Colonic mucosa (tissue), 4 donors: ENCODE measurements at regions not wholly inside any gene's neighbourhood (a gene's known extent, or its start where the extent isn't known, plus 50 kb on each side); places are given as distances from the start of the nearest gene placed in this dataset.

Experiments
- DNase-seq: peaks from one replicate; pipeline ENCODE4 v3.0.0-alpha.2; 2020
- H3K27ac ChIP-seq: fragments of 200-600 bp; one replicate; pipeline ENCODE4 v1.8.0; 2021
- H3K27me3 ChIP-seq: fragments of 200-600 bp; one replicate; pipeline ENCODE4 v1.8.0; 2021
- H3K36me3 ChIP-seq: fragments of 200-600 bp; one replicate; pipeline ENCODE4 v1.8.0; 2021
- H3K4me1 ChIP-seq: fragments of 200-600 bp; one replicate; pipeline ENCODE4 v1.8.0; 2021; ENCODE audit warnings: mild to moderate bottlenecking
- H3K4me3 ChIP-seq: fragments of 200-600 bp; one replicate; pipeline ENCODE4 v1.8.0; 2021
- H3K9ac ChIP-seq, 2 donors: one replicate each; pipeline ENCODE4 v1.7.0; 2013; ENCODE audit warnings: control low read depth in 2 of 2, low read depth in 2 of 2, low read length in 2 of 2
- H3K9me3 ChIP-seq: fragments of 200-600 bp; one replicate; pipeline ENCODE4 v1.8.0; 2021
- CTCF ChIP-seq: fragments of 200-600 bp; IDR thresholded peaks from one replicate; pipeline ENCODE4 v1.8.0; 2022; ENCODE audit warnings: antibody characterized with exemption, mild to moderate bottlenecking
- intact Hi-C: fragments of 100-400 bp; cut with DNase I; formaldehyde crosslinking; loops from one replicate; pipeline ENCODE4 v1.14.1; 2022
- donor health status: healthy.
- donor health status: DM: no; HTN: no; CAD: no.
- donor health status: DM: no; HTN: no; CAD: no.

DNA sequence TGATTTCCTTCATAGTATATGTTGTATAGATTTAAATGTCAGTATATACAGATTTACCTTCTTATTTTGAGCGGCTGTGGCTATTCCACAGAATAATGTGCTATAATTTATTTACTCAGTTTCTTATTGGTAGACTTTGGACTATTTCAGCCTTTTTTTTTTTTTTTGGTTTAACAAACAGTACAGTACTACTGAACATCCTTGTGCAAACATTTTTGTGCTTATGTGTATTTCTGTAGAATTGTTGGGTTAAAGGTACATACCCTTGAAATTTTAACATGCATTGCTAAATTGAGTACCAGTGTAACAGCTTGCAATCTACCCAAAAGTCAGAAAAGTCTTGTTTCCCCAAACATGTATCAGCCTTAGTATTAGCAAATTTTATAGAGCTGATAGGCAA is 68.8 kb downstream of the HHEX start:
- H3K27ac ChIP-seq = no peak overlapping the region
- no peak overlapping the region for H3K9ac ChIP-seq
- H3K27me3 ChIP-seq = no peaks in the 10 kb centered on the region
- intact Hi-C loops = no loop called here
- H3K9me3 ChIP-seq = no peaks in the 10 kb centered on the region
- no peak overlapping the region for H3K4me3 ChIP-seq
- H3K4me1 ChIP-seq = peaks cover 7% of the 10 kb centered on the region
- DNase-seq = no peak
- TF ChIP-seq CTCF = no peak
- H3K36me3 ChIP-seq = no peaks in the 10 kb centered on the region

GRCh38 chr10:92760609-92761008 is 70.9 kb downstream of the HHEX start:
- no peak overlapping the region for H3K27ac ChIP-seq
- no peaks in the 10 kb centered on the region for H3K27me3 ChIP-seq
- no peaks in the 10 kb centered on the region for H3K36me3 ChIP-seq
- intact Hi-C loops = no loop called here
- peaks cover 7% of the 10 kb centered on the region for H3K4me1 ChIP-seq
- H3K4me3 ChIP-seq = no peak overlapping the region
- H3K9ac ChIP-seq = no peak overlapping the region
- no peaks in the 10 kb centered on the region for H3K9me3 ChIP-seq
- no peak for TF ChIP-seq CTCF
- DNase-seq = no peak

- no peak overlapping the region for H3K27ac ChIP-seq
- peaks cover 7% of the 10 kb centered on the region for H3K4me1 ChIP-seq
- no peaks in the 10 kb centered on the region for H3K36me3 ChIP-seq
- H3K27me3 ChIP-seq = no peaks in the 10 kb centered on the region
- DNase-seq = no peak
- H3K9ac ChIP-seq = no peak overlapping the region
- no peaks in the 10 kb centered on the region for H3K9me3 ChIP-seq
- TF ChIP-seq CTCF = no peak
- intact Hi-C loops = no loop called here
- H3K4me3 ChIP-seq = no peak overlapping the region
Observed at GRCh38 chr10:92761571-92761970, 71.8 kb downstream of the HHEX start.

DNA sequence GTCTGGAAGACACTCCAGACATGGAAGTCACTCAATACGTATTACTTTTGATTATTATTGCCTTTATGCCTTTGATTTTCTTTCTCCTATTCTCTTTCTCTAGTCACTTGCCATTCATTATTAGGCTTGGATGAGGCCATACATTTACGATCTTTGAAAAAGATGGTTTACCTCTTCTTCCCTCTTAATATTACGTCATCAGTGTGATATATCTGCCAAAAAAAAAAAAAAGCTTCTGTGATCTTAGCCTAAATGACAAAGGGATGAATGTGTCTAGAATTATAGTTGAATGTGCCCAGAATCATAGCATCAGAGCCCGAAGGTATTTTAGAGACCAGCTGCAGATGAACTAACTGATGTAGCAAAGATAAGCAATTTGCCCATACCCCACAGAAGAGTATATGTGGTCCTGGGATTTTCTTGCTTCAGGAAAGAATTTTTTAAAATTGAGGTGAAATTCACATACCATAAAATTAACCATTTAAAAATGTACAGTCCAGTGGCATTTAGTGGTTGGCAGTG is 73.9 kb downstream of the HHEX start:
- no peak for DNase-seq
- no peak for TF ChIP-seq CTCF
- no peaks in the 10 kb centered on the region for H3K36me3 ChIP-seq
- no peak overlapping the region for H3K27ac ChIP-seq
- no peak overlapping the region for H3K9ac ChIP-seq
- H3K4me3 ChIP-seq = no peak overlapping the region
- no peaks in the 10 kb centered on the region for H3K9me3 ChIP-seq
- intact Hi-C loops = no loop called here
- H3K4me1 ChIP-seq = no peaks in the 10 kb centered on the region
- H3K27me3 ChIP-seq = no peaks in the 10 kb centered on the region

DNA sequence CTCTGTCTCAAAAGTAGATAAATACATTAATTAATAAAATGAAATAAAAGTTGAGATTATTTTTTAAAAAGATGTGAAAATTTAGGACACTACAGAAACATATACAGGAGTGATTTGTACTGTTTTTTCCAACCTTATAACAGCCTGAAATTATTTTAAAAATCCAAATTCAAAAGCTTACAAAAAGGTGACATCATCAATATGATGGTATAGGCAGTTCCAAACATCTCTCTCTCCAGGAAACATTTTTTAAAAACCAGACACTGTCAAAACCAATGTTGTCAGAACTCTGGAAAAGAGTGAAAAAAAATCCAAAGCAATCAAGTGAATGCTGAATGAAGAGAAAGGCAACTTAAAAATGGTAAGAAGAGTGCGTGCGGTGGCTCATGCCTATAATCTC is 76.7 kb downstream of the HHEX start:
- DNase-seq = no peak
- Histone ChIP-seq H3K4me1 (no peaks in the 10 kb centered on the region), H3K4me3 (no peak overlapping the region), H3K9me3 (no peaks in the 10 kb centered on the region), H3K9ac (no peak overlapping the region), H3K36me3 (no peaks in the 10 kb centered on the region), H3K27ac (no peak overlapping the region), H3K27me3 (no peaks in the 10 kb centered on the region)
- intact Hi-C loops = no loop called here
- TF ChIP-seq CTCF = no peak

GRCh38 chr10:92768104-92768503 is 78.3 kb downstream of the HHEX start:
- DNase-seq = no peak
- Histone ChIP-seq H3K27ac (no peak overlapping the region), H3K9ac (no peak overlapping the region), H3K4me3 (no peak overlapping the region), H3K9me3 (no peaks in the 10 kb centered on the region), H3K36me3 (no peaks in the 10 kb centered on the region), H3K27me3 (no peaks in the 10 kb centered on the region), H3K4me1 (no peaks in the 10 kb centered on the region)
- no peak for TF ChIP-seq CTCF
- intact Hi-C loops = no loop called here
